ENCODE measurements at regions not wholly inside any gene's neighbourhood (a gene's known extent, or its start where the extent isn't known, plus 50 kb on each side); places are given as distances from the start of the nearest gene placed in this dataset.

- peak; percentile 1 for DNase-seq (ENCODE audit: low read depth)
- no peak overlapping the region for H3K4me3 ChIP-seq (ENCODE audit: control insufficient read depth, low read depth, low read length)
- no peak for TF ChIP-seq CTCF (conservative IDR thresholded peaks at IDR 0.05; ENCODE audit: control insufficient read depth, insufficient read depth, low read depth, low read length)
Measured at GRCh38 chr3:88334187-88334868, 184.6 kb downstream of the C3orf38 start.

GRCh38 chr3:88336894-88337293 lies 187.1 kb downstream of the C3orf38 start:
- H3K4me3 ChIP-seq (ENCODE audit: control insufficient read depth, low read depth, low read length): no peak overlapping the region
- no peak for TF ChIP-seq CTCF (conservative IDR thresholded peaks at IDR 0.05; ENCODE audit: control insufficient read depth, insufficient read depth, low read depth, low read length)
- DNase-seq (ENCODE audit: low read depth): no peak

GRCh38 chr3:88343264-88343663 lies 193.5 kb downstream of the C3orf38 start:
- no peak for TF ChIP-seq CTCF (conservative IDR thresholded peaks at IDR 0.05; ENCODE audit: control insufficient read depth, insufficient read depth, low read depth, low read length)
- no peak overlapping the region for H3K4me3 ChIP-seq (ENCODE audit: control insufficient read depth, low read depth, low read length)
- no peak for DNase-seq (ENCODE audit: low read depth)

- TF ChIP-seq CTCF (conservative IDR thresholded peaks at IDR 0.05; ENCODE audit: control insufficient read depth, insufficient read depth, low read depth, low read length): no peak
- H3K4me3 ChIP-seq (ENCODE audit: control insufficient read depth, low read depth, low read length): no peak overlapping the region
- no peak for DNase-seq (ENCODE audit: low read depth)
Measured at GRCh38 chr3:88346643-88347042, 196.9 kb downstream of the C3orf38 start.

GRCh38 chr3:88362428-88362827 lies 212.7 kb downstream of the C3orf38 start:
- TF ChIP-seq CTCF (conservative IDR thresholded peaks at IDR 0.05; ENCODE audit: control insufficient read depth, insufficient read depth, low read depth, low read length): no peak
- H3K4me3 ChIP-seq (ENCODE audit: control insufficient read depth, low read depth, low read length): no peak overlapping the region
- no peak for DNase-seq (ENCODE audit: low read depth)

- no peak for DNase-seq (ENCODE audit: low read depth)
- no peak for TF ChIP-seq CTCF (conservative IDR thresholded peaks at IDR 0.05; ENCODE audit: control insufficient read depth, insufficient read depth, low read depth, low read length)
Measured at GRCh38 chr3:88364926-88365325, 215.2 kb downstream of the C3orf38 start.

GRCh38 chr3:88369337-88369736 lies 219.6 kb downstream of the C3orf38 start:
- TF ChIP-seq CTCF (conservative IDR thresholded peaks at IDR 0.05; ENCODE audit: control insufficient read depth, insufficient read depth, low read depth, low read length): no peak
- DNase-seq (ENCODE audit: low read depth): no peak
- H3K4me3 ChIP-seq (ENCODE audit: control insufficient read depth, low read depth, low read length): no peak overlapping the region

More at GRCh38 chr3:88364926-88365325, 215.2 kb downstream of the C3orf38 start:
- H3K4me3 ChIP-seq (ENCODE audit: control insufficient read depth, low read depth, low read length): no peak overlapping the region

Data from fibroblast of mammary gland (primary cell).